Stimulated activated CD8-positive, alpha-beta memory T cell treated with anti-CD3 and anti-CD28 coated beads, Interleukin-4, amount 100 ng/mL, for 48 hours (primary cell): ENCODE measurements at regions not wholly inside any gene's neighbourhood (a gene's known extent, or its start where the extent isn't known, plus 50 kb on each side); places are given as distances from the start of the nearest gene placed in this dataset.
"Not testable (repeated sequence)": the region's sequence is repeated elsewhere in the genome, so short reads cannot be mapped to it uniquely, and the experiment has no call there.

Source experiments
- DNase-seq: peaks from one replicate; pipeline ENCODE4 v3.0.0-alpha.2; 2020

DNA sequence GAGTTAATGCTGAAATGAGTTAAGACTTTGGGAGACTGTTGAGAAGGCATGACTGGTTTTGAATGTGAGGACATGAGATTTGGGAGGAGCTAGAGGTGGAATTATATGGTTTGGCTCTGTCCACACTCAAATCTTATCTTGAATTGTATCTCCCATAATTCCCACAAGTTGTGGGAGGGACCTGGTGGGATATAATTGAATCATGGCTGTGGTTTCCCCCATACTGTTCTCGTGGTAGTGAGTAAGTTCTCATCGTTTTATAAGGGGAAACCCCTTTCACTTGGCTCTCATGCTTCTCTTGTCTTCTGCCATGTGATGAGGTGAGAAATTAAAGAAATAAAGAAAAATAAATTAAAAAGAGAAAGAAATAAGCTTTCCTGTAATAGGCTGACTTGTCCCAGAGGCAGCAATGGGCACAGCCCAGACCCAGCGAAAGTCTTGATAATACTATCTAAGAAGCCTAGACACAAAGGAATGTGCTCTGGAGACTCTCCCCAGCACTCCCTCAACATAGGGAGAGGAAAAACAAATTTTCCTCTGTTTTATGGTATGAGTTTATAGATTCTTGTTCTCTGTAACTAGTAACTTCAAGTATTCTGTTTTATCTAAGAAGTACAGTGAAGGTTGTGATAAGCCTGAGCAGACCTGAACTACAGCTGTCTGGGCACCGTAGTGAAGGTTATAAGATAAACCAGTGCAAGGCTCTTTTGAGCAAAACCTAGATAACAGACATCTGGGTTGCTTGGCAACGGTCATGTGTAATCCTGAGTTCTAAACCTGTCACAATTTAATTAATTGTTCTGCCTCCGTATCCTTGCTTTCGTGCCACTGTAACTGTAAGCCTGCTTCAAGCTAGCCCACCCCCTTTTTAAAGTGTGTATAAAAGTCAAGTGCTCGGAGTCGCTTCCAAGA, 88.9 kb upstream of the ECI2 start:
- DNase-seq: no peak

GRCh38 chr6:4220558-4220957, 85.2 kb upstream of the ECI2 start:
- no peak for DNase-seq

DNA sequence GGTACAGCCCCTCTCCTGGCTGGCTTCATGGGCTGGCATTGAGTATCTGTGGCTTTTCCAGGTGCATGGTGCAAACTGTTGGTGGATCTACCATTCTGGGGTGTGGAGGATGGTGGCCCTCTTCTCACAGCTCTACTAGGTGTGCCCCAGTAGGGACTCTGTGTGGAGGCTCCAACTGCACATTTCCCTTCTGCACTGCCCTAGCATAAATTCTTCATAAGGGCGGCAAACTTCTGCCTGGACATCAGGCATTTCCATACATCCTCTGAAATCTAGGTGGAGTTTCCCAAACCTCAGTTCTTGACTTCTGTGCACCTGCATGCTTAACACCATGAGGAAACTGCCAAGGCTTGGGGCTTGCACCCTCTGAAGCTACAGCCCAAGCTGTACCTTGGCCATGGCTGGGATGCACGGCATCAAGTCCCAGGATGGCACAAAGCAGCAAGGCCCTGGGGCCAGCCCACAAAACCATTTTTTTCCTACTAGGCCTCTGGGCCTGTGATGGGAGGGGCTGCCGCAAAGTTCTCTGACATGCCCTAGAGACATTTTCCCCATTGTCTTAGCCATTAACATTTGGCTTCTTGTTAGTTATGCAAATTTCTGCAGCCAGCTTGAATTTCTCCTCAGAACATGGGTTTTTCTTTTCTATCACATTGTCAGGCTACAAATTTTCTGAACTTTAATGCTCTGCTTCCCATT, 83.4 kb upstream of the ECI2 start:
- DNase-seq: not testable (repeated sequence)

DNA sequence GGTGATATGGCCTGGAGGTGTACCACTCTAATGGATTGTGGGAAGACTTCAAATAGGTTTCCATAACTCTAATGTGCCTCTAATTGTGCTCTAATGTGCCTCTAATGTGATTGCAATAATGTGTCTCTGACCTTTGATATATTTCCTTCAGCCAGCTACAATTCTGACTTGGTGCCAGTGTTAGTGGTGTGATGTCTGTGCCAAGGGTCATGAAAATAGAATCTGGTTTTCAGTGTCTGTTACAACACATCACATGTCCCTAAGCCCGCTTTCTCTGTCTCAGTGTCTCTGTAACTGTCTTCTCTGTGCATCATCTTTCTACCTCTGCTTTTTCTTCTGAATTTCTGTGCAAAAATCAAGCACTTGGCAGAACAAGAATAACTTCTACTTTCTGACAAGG, 77.2 kb upstream of the ECI2 start:
- DNase-seq: no peak

GRCh38 chr6:4210629-4211419, 75.4 kb upstream of the ECI2 start:
- peak; percentile 77 for DNase-seq

DNA sequence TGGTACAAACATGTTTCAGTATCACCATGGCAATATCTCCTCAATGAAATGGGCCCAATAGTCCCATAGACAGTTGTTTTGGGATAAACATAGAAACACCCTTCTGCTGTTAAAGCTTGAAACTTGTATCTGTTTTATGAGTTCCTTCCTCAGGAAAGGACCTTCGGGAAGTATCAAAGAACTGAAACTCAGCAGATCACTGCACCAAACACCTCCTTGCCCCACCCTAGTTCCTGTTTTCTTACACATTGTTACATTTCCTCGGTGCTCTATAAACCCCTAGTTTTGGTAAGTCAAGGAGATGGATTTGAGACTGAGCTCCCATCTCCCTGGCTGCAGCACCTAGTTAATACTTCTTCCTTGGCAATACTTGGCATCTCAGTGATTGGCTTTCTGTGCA, 73.8 kb upstream of the ECI2 start:
- DNase-seq: no peak

DNA sequence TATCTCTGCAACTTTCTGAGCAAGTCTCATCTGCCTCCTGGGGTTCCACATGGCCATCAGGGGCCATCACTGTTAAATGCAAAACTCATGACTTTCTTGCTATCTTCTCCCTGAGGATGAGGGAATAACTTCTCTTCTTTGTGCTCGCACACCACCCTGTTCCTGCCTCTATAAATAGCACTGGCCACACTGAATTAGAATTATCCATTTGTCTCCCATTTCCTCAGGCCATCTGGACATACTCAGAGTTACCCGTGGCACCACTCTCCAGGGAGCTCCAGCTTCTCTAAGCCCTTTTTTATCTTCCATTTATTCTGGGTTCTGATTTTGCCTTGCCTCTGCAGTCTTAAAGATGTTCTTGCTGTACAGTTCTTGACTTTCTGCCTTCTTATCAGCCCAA, 72.8 kb upstream of the ECI2 start:
- no peak for DNase-seq

DNA sequence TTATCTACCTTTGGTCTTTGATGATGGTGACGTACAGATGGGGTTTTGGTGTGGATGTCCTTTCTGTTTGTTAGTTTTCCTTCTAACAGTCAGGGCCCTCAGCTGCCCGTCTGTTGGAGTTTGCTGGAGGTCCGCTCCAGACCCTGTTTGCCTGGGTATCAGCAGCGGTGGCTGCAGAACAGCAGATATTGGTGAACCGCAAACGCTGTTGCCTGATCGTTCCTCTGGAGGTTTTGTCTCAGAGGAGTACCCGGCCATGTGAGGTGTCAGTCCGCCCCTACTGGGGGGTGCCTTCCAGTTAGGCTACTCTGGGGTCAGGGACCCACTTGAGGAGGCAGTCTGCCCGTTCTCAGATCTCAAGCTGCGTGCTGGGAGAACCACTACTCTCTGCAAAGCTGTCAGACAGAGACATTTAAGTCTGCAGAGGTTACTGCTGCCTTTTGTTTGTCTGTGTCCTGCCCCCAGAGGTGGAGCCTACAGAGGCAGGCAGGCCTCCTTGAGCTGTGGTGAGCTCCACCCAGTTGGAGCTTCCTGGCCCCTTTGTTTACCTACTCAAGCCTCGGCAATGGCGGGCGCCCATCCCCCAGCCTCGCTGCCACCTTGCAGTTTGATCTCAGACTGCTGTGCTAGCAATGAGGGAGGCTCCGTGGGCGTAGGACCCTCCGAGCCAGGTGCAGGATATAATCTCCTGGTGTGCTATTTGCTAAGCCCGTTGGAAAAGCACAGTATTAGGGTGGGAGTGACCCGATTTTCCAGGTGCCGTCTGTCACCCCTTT, 68.5 kb upstream of the ECI2 start:
- not testable (repeated sequence) for DNase-seq

DNA sequence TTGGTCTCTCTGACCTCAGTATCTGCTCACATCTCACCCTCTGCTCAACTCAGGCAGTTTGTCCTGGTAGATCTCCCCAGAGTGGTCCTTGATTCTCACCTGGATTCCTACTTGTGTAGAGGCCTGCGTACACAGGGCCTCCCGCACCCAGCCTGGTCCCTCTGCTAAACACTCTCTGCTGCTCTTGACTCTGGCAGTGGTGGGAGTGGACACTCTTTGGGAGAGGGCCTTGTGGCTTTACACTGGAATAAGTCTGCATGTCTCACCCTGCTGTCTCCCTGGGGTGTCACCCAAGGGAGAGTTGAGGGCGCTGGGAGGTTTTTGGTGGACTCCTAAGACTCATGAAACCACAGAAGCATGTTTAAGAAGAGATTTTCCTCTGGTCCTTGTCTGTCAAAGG, 57.3 kb upstream of the ECI2 start:
- no peak for DNase-seq

DNA sequence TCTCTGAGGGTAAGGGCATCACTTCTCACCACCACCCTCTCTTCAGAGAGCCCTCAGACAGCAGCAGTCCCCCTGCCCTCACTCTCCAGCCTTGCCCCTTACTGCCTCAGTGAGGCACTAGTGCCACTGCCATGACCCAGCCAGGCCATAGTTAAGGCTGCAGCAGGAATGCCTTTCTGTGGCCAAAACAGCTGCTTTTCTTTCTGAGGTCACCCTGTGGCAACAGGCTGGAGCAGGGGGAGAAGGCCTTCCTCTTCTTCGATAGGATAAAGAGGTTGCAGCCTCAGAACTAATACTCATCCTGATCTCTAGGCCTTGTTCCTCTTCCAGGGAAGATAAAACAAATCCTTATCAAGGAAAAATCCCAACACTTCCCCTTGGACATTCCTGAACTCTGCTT, 56.8 kb upstream of the ECI2 start:
- DNase-seq: no peak

DNA sequence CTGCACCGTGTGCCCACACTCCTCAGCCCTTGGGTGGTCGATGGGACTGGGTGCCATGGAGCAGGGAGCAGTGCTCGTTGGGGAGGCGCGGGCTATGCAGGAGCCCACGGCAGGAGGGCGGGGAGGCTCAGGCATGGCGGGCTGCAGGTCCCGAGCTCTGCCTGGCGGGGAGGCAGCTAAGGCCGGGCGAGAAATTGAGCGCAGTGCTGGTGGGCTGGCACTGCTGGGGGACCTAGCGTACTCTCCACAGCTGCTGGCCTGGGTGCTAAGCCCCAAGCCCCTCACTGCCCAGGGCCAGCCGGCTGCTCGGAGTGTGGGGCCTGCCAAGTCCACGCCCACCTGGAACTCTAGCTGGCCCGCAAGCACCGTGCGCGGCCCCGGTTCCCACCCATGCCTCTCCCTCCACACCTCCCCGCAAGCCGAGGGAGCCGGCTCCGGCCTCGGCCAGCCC, 55.9 kb upstream of the ECI2 start:
- no peak for DNase-seq

DNA sequence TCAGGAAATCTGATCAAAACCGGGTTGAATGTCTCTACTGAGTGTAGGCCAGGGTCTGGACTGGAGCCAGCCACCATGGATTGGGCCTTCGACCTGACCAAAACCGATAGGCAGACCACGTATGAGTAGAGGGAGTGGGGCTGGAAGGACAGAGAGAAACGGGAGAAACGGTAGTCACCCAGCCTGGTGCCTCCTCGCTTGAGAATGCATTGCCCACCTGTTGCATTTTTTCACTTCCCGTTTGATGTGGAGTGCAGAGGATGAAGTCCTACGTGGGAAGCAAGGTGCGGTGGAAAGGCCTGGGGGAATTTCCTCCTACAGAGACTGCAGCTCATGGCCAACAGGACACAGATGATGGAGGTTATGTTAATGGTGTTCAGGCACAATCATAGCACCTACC, 53.9 kb upstream of the ECI2 start:
- DNase-seq: no peak

DNA sequence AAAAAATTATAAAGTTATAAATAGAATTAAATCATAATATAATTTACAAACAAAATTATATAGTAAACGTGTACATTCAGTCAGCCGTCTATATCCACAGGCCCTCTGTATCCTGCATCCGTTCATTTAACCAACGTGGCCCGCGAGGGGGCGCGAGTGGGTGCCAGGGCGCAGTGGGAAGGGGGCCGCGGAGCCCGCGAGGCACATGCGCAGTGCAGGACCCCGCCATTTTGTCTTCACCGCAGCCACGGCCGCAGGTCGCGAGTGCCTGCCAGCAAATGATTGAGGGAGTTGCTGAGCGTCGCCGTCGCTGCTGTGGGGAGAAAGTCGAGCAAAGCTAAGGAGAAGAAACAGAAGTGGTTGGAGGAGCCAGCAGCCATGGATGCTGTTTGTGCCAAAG, 53.4 kb upstream of the ECI2 start:
- no peak for DNase-seq

- no peak for DNase-seq
Measured at GRCh38 chr6:4187480-4187879, 52.1 kb upstream of the ECI2 start.

- DNase-seq: no peak
Measured at GRCh38 chr6:4186385-4186784, 51.0 kb upstream of the ECI2 start.

GRCh38 chr6:4185846-4186245, 50.5 kb upstream of the ECI2 start:
- no peak for DNase-seq

- DNase-seq: peak; percentile 62
Measured at GRCh38 chr6:4185419-4185818, 50.0 kb upstream of the ECI2 start.
